ENCODE measurements at regions not wholly inside any gene's neighbourhood (a gene's known extent, or its start where the extent isn't known, plus 50 kb on each side); places are given as distances from the start of the nearest gene placed in this dataset.

- DNase-seq = no peak
Measured at GRCh38 chr6:134376785-134377184, 58.9 kb upstream of the SGK1 start.

GRCh38 chr6:134375220-134375580, 57.3 kb upstream of the SGK1 start:
- DNase-seq = no peak

DNA sequence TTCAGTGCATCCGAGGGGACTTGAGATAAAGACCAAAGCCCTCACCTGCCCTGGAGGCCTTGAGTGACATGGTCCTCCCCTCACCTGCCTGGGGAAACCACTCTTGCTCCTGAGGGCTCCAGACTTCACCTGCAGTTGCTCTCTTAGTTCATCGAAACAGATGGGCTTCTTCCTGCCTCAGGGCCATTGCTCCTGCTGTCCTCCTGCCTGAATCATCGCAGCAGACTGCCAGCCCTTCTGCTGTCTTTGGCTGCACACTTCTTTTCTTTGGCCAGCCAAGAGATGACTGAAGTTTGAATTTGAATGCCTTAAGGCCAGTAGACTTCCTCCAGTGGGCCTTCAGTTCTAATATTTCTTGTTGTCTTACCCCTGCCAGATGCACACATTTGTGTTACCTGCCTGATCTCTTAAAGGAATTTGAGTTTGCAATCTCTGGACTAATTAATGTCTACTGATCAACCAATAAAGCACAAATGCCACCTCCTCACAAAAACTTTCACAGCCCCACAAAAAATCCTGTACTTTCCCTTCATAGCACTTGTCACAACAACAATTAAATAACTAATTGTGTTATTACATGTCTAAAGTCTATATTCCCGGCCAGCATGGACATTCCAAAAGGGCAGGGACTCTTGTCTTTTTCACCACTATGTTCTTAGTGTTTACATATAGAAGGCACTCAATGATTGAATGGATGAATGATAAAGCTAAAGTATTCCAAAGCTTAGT, 56.7 kb upstream of the SGK1 start:
- no peak for DNase-seq

DNA sequence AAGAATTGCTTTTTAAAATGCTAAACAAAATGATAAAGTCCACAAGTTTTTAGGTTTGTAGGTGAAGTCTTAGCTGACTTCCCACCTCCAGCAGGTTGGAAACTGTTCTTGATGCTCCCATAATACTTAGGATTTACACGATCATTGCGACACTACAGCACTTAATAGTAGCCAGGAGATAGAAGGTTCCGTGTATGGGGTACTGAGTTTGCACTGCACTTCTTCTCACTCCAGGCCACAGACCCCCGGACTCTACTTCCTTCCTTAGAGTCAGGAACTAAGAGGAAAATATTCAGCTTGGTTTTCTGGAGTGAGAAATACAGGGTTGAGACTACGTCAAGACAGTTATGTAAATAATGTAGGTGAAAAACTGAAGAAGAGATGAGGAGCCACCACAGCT, 56.1 kb upstream of the SGK1 start:
- no peak for DNase-seq

DNA sequence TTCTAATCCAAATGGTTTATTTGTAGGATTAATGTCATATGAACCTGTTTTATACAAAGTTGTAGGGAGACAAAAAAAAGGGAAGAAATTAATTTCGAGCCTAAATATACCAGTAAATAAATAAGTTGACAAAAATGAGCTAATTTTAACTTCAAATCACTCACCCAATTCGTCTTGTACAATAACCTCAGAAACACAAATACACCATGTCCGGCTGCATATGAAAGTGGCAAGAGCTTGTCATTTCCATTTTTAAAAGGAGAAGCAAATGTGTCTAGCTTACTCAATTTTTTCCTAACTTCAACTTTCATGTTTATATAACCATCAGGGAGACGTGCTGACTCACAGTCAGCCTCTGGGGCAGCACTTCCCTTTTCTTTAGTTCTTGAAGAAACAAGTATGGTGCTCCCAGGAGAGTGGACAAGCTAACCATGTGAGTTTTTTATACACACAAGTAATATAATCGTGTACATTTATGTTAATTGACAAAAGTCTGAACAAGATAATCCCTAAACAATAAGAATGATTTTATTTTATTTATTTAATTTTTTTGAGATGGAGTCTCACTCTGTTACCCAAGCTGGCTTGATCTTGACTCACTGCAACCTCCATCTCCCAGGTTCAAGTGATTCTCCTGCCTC, 55.5 kb upstream of the SGK1 start:
- DNase-seq = no peak

DNA sequence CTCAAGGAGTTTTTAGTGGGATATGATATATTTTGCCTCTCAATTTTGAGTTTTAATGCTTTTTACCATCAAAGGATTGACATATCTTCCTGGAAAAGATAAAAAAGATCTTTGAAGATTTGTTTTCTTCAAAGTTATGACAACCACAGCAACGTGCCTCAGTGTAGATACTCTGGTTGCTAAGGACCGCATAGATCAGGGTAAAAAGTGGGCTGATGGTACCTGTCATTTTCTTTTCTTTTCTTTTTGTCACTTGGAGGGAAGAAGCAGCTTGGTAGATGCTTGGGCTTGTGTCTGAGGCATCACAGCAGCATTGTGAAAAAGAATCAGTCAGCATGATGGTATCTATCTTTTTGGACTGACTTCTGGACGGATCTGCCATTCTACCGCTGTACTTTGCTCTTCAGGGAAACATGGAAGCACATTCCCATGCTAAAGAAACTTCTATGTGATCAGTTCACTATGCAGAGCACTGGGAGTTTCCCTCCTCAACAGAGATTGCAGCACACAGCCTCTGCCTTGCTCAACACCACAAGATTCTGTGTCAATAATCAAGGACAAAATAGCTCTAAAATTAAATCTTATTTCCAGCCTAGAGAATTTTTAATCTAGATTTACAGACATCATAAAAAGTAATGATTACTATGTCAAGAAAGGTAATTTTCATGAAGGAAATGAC, 54.8 kb upstream of the SGK1 start:
- no peak for DNase-seq

DNA sequence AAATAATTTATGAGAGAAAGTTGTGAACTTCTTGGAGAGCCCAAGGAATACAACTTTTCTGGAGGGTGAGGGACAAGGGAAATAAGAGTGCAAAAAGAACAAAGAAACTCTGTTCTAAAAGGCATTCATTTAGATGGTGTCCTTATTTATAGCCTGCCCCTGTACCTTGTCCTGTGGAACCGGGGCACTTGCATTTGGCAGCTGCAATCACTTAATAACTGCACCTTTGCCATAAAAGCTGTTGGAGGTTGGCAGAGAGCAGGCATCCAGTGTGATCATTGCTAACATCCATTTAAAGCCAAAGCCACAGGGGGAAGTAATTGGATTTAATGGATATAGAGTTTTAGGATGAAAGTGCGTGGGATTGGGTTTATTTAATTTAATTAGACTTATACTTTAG, 50.8 kb upstream of the SGK1 start:
- no peak for DNase-seq
